DMS153 treated with DMSO at 0.1 percent for 48 hours (cell line): ENCODE measurements at regions not wholly inside any gene's neighbourhood (a gene's known extent, or its start where the extent isn't known, plus 50 kb on each side); places are given as distances from the start of the nearest gene placed in this dataset.

Experiments used
- DNase-seq: peaks from one replicate; lab custom pipeline; 2025; ENCODE audit not compliant: unreplicated experiment; lab: John Stamatoyannopoulos, UW

DNA sequence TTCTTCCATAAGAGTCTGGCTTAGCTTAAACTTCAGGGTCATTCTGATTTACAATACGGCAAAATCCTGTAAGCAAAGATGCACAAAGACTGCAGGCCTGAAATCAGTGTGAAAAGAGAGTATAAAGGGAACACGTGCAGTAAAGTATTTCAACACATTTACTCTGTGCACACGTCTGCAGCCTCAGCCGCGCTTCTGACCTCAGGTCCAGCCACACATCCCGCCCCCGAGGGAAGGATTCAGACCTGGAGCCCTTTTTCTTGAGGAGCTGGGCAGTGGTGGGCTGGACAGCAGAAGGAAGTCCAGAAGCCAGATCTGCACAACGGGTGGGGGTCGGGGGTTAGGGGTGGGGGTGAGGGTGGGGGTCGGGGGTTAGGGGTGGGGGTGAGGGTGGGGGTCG is 58.9 kb upstream of the FAM20C start:
- DNase-seq: no peak

DNA sequence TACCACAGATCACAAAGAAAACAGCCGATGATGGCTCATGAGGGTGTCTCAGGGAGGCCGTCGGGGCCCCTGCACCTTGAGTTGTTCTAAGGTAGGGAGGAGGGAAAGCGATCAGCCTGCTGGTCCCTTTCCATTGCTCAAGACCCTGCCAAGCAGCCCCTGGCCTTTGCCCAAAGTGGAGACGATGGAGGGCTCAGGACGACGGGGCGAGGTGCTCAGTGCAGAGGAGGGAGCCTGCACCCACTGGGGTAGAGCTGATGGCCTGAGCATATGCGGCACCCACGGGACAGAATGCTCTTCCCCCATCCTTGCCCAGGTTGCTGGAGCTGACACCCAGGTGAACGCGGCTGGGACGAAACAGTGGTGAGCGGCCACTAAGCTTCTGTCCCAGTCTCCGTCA is 58.3 kb upstream of the FAM20C start:
- no peak for DNase-seq

DNA sequence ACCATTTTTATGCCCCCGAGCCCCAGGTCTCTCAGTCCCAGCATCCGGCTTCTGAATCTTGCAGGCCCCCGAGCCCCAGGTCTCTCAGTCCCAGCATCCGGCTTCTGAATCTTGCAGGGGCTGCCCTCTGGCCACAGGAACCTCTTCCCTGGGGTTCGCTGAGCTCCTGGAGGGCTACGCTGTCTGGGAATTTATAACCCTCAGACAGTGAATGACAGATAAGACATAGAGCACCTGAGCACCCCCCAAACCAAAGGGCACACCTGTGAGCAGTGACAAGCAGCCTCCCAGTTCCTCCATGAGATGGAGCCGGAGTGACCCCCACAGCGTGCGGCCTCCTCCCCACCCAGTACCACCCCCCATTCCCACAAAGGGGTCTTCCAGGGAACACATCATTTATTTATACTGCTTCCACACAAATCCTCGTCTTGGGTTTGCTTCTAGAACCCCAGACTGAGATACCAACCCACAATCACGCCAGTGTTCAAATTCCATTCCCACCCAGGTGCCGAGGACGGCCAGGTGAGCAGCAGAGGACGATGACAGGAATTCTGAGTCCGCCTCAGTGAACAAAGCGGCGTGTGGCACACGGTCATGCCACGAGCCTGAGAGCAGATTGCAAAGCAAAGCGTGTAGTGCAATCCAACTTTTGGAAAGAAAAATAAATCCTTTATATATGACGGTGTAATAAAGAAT is 57.7 kb upstream of the FAM20C start:
- no peak for DNase-seq

DNA sequence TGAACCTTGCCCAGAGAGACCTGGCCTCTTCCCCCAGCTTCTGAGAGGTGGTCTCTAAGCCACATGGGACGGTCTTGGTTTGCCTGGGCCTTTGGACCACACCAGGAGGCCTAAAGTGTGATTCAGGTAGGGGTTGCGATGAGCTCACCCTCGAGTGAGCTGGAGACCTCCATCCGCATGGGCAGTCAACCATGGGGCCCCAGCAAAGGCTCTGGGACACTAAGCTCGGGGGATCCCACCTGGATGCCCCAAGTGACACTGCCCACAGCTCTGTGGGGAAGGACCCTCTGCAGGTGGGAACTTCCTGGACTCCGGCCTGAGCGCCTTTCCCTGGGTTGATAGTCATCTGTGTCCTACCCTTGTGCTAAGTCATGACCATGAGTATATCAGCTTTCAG is 57.1 kb upstream of the FAM20C start:
- DNase-seq: no peak

DNA sequence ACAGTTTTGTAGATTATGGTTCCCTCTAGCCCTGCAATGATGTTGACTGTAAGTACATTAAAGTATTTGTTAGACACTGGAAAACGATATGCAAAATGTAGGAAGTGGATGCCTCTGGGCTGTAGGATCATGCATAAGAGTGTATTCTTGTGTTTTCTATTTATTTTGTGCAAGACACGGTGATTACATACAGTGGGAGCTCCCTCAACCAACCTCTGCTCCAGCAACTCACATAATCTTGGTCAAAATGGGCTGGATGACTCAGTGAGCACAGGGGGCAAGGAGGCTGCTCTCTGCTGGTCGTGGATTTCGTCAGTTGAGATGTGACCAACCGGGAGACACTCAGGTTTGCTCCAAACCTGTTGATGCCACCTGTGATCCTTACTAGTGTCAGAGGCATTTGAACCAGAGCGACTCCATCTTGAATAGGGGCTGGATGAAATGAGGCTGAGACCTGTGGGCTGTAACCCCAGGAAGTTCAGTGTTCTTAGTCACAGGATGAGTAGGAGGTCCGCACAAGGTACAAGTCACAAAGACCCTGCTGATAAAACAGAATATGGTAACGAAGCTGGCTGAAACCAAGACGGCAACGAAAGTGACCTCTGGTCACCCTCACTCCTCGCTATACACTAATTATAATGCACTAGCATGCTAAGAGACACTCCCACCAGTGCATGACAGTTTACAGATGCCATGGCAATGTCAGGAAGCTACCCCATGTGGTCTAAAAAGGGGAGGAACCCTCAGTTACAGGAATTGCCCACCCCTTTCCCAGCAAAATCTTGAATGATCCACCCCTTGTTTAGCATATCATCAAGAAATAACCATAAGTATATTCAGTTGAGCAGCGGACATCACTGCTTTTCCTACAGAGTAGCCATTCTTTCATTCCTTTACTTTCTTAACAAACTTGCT is 56.4 kb upstream of the FAM20C start:
- no peak for DNase-seq

DNA sequence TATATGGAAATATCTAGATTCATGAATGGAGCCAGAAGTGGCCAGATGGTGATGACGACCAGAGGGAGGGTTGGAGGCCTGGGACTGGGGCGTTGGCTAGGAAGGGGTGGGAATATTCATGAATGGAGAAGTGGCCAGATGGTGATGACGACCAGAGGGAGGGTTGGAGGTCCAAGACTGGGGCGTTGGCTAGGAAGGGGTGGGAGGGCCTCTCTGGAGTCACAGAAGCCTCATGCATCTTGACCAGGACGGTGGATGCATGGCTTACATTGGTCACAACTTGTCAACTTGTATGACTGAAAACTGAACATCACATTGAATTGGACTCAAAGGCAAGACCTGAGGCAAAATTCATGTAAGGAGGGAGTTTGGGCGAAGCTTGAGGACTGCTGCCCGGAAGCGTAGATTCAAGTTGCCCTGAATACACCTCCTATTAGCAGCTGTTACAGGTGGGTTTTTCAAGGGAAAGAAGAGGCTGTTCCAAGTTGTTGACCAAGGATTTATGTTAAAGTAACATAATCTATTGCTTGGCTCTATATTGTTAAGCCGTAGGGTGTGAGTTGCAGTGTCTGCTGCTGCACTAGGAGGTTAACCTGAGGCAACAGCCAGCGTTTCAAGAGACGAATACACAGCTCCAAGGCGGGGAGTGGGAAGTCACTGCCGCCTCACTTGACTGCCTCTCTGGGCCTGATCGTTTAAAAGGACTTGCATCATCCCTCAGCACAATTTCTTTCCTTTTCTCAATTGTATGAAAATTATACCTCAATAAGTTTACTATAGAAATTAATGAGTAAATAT is 55.1 kb upstream of the FAM20C start:
- DNase-seq: no peak

DNA sequence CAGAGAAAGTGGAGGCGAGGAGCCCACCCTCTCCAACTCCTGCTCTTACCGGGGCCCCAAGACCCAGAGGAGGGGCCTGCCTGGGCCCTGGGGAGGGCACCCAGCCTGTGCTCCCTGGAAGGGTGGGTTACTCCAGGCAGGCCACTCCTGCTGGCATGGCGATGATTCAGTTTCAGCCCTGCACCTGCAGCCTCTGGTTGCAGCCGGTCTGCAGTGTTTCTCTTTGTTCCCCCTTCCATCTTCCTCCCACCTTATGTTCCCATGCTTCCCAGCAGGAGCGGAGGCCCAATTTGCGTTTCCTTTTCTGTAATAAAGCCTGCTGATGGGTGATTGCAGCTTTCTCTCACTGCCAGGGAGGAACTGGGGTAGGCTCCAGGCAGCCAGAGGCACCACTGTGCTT is 53.2 kb upstream of the FAM20C start:
- DNase-seq: no peak

DNA sequence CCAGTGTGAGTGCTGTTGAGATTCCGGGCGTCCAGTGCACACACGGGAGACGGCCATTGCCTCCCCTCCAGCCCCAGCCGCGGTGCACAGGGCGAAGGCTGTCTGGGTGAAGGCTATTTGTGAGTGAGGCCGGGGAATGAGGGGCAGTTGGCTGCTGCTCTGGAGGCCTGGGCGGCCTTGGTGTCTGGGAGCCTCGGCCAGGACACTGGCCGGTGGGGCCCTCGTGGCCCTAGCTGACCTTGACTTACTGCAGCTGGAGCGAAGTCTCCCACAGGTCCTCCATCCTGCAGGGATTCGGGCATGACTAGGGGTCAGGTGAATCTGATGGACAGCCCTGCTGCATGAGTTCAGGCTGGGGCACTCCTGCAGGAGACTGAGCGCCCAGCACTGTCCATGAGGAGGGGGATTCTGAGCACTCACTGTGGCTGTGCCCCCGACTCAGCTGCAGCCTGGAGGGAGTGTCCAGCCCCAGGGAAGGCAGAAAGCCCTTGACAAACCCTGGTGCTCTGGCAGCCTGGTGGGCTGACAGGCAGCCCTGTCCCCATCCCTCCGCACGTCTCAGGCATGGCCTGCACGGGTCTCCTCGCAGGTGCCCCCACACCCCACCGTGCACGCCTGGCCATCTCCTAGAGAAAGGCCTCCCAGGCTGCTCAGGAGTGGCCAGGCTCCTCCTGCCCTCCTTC is 52.7 kb upstream of the FAM20C start:
- no peak for DNase-seq

DNA sequence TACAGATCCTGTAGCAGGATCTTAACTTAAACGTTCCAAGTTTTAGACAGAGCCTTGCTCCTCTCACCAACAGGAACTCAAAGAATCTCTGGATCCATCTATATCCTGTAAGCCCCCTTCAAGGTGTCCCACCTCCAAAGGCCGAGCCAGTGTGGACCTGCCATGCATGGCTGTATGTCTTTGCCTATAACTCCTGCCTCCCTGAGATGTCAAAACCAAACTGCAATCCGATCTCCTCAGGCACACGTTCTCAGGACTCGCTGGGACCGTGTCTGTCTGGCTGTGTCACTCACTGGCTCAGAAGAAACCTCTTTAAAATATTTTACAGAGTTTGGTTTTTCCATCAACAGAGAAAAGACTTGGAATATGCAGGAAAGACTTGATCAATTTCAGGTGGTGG is 51.4 kb upstream of the FAM20C start:
- DNase-seq: no peak

DNA sequence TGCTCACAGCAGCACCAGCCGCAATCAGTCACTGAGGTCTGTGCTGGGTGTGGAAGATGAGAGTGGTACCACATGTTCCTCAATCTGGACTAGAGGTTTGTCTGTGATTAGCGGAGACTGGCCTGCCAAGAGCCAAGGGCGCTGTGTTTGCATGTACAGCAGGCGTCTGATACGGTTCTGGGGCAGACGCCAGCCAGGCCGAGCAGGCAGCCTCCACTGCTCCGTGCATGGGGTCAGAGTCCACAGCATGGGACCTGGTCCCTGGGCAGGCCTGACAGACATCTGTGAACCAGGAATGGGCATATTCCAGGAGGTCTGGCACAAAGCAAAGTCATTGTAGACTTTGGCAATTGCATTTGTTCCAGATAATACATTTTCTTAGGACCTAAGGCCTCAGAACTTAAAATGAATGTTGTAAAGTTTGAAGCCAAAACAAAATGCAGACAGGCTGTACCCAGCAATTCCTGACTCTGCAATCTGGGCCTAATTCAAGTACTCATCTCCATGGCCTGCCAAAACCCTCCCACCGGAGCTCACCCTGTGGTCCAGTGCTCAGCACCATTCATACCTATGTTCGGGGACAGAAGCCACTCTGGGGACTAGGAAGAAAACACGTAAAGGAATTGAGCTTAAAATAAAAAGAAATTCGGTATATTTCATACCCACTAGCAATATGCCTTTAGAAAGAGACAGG is 50.0 kb upstream of the FAM20C start:
- no peak for DNase-seq
